GM18909 (cell line): ENCODE measurements at regions not wholly inside any gene's neighbourhood (a gene's known extent, or its start where the extent isn't known, plus 50 kb on each side); places are given as distances from the start of the nearest gene placed in this dataset.

Source experiments
- ATAC-seq: cut with Tn5 transposase; IDR thresholded peaks from one replicate; pipeline ENCODE4 v1.9.1; 2021; ENCODE audit warnings: mild to moderate bottlenecking; ENCODE audit not compliant: unreplicated experiment, poor library complexity

GRCh38 chr9:86893811-86894490, 53.4 kb downstream of the GAS1 start:
- no peak for ATAC-seq

DNA sequence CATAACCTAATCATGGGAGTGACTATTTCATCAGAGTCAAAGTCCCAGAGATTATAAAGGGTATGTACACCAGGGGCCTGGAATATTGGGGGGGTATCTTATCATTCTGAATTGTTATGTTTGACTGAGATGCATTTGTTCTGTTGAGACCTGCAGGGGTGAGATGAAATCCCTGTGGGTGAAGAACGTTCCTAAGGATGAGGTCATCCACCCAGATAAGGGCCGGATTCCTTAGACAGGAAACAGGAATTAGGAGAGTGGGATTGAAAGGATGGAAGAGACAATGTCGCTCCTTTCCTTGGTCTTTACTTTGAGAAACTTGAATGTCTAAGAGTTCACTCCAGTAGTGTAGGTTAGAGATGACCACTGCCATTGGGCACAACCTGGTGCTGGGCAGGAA, 54.7 kb downstream of the GAS1 start:
- ATAC-seq, result no peak

GRCh38 chr9:86891886-86892437, 55.3 kb downstream of the GAS1 start:
- ATAC-seq, result no peak

- no peak for ATAC-seq
Measured at GRCh38 chr9:86891091-86891490, 56.2 kb downstream of the GAS1 start.

- ATAC-seq, result no peak
Measured at GRCh38 chr9:86885232-86885631, 62.1 kb downstream of the GAS1 start.

- ATAC-seq, result no peak
Measured at GRCh38 chr9:86876621-86877196, 70.6 kb downstream of the GAS1 start.

- ATAC-seq, result no peak
Measured at GRCh38 chr9:86868616-86869015, 78.7 kb downstream of the GAS1 start.

- ATAC-seq, result no peak
Measured at GRCh38 chr9:86867804-86868313, 79.4 kb downstream of the GAS1 start.

GRCh38 chr9:86865952-86866351, 81.4 kb downstream of the GAS1 start:
- ATAC-seq, result no peak

DNA sequence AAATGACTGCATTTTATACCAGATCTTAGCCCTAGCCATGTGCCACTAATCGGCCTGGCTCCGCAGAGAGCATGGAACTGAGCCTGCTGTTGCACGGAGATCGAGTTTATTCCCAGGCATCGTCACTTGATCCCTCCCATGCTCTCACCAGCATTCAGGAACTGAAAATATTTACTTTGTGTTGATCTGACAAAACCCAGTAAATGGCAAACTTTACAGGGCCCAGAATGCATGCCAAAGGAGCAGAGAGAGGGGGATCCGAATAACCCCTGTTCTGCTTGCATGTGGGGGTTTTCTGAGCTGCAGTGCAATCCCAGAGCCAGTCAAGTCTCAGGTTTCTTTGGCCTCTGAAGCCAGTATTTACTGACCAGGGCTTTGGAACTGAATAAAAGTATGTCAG, 87.3 kb downstream of the GAS1 start:
- no peak for ATAC-seq

DNA sequence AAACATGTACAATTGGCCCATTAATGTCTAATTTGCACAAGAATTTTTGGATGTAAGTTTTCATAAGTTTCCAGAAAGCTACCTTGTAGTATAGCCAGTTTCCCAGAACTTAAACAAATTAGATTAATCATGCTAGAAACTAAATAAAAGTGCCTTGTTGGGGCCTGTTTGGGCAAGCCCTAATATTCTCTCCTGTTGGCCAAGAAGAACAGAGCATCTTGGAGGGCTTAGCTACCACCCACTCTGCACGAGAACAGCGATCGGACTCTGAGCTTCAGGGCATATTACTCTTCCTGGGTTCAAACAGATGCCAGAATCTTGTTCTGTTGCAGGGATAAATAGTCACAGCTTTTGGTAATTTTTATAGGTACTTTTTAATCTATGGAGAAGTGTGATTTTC, 88.2 kb downstream of the GAS1 start:
- ATAC-seq, result no peak

DNA sequence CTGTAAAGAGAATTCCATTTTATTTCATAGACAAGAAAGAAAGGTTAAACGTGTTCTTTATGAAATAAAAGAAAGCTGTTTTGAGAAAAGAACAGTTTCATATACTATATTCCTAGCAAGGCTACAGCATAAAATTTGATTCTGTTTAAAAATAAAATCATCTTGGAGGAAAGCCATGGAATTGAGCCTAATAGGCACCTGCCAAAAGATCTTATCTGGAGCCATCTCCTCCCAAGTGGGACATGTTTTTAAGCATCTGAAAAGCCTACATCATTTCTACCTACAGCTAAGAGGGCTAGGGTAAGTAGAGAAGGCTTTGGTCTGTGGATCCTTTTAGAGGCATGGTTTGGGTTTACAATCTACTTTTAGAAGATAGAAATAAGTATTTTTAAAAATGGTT, 89.3 kb downstream of the GAS1 start:
- ATAC-seq, result no peak

- no peak for ATAC-seq
Measured at GRCh38 chr9:86856259-86856658, 91.0 kb downstream of the GAS1 start.

GRCh38 chr9:86854898-86855523, 92.3 kb downstream of the GAS1 start:
- ATAC-seq, result no peak

GRCh38 chr9:86846656-86847055, 100.7 kb downstream of the GAS1 start:
- ATAC-seq, result no peak

DNA sequence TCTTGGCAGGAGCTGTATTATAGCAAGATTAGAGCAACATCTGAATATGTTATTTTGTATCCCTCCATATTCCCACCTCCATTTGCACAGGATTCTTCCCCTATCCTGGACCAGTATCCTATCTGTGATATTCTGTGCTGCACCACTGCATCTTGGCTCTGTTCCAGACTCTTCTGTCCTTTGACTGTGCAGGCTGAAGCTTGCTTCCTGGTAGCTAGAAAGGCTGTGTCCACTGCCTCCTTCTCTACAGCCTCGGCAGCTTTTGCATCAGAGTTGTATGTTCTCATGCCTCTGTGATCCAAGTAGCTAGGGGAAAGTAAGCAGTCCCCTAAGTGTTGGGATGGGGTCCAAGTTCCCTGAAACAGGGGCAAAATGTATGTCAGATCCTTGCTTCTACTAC, 104.1 kb downstream of the GAS1 start:
- ATAC-seq, result no peak

GRCh38 chr9:86842573-86842972, 104.7 kb downstream of the GAS1 start:
- no peak for ATAC-seq

- no peak for ATAC-seq
Measured at GRCh38 chr9:86839522-86839921, 107.8 kb downstream of the GAS1 start.

DNA sequence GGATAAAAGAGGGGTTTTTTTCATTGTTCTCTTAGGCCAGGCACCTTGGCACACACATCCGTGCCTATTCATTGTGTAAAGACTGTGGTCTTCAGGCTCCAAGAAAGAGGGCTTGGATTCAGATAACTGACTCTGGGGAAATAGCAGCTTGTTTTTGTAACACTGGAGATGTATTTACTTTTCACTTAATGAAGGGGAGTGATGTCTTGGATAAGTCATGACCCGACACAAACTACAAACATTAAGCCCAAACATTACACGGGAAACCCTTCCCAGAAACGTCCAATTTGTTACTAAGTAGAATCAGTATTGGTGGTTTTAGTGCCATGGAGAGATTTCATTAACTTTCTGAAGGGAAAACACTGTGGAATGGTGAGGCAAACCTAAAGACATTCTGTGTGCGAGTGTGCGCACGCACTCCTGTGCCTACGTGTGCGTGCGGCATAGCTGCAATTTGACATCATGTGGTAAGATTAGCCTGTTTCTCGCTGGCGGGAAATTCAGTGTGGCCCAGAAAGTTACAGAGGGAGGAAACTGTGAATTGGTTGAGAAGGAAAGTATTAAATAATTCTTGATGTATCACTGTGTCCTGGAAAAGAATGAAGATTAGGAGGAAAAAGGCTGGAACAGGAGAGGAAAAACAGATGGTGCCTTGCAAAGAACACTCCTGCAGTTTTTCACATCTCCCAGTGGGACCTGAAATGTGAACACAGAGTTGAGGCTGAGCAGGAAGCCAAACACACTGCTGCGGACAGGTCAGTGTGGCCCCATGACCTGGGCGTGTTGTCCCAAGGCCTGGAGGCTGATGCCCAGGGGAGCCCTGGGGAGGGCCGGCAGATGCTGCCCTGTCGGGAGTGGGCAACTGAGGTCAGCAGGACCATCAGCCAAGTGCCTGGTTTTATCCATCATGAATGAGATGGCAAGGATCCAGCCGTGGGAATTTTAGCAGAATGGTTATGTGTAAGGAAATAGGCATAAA, 108.5 kb downstream of the GAS1 start:
- ATAC-seq, result no peak

DNA sequence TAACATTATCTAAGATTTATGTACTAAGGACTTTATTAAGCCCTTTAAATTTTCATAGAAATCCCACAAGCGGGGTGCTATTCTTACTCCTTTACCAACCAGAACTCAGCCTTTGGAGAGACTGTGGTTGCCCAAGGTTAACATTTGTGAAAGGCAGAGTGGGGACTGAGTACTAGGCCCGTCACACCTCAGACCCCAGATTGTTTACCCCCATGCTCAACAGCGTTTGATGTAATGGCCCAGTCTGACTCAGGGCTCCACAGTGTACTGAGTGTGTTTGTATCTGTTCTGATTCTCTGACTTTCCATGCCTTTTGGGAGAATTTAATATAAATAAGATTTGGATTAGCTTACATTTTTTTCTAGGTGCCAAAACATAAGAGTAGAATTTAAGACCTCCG, 110.0 kb downstream of the GAS1 start:
- ATAC-seq, result peak; percentile 9
